HG02884 (cell line): ENCODE measurements at regions not wholly inside any gene's neighbourhood (a gene's known extent, or its start where the extent isn't known, plus 50 kb on each side); places are given as distances from the start of the nearest gene placed in this dataset.

Experiments
- ATAC-seq: cut with Tn5 transposase; IDR thresholded peaks from one replicate; pipeline ENCODE4 v1.9.1; 2021; ENCODE audit warnings: mild to moderate bottlenecking, moderate library complexity; ENCODE audit not compliant: unreplicated experiment

DNA sequence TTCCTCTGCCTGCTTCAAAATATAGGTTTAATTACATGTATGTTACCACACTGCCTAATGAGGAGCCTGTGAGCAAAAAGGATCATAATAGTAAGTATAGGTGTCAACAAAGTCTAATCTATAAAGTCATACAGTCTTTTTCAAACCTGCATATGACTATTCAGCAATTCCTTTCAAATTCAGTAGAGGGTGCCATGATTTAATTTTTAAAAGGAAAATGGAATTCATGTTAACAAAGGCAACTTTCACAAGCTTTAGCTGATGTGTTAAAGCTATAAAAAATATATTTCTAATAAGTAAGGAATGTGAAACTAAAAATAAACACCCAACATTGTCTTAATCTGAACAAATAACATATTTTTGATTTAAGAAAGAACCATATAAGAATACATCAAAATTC lies 52.1 kb downstream of the MPP7 start:
- no peak for ATAC-seq

DNA sequence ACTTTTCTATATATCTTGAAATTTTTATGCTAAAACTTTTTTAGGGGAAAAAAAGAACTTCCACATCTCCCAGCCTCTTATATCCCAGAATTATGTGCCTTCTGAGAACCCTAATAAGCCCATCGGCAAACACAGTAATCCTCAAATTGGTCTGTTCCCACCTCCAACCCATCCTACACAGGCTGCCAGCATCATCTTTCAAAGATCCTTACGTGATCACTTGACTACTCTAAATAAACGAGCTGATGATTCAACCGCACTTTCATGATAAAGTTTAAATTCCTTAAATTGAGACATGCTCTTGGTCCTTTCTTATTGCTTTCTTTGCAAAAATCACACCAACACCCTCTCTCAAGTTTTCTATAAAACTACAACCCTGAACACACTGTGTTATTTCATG lies 52.5 kb downstream of the MPP7 start:
- no peak for ATAC-seq

DNA sequence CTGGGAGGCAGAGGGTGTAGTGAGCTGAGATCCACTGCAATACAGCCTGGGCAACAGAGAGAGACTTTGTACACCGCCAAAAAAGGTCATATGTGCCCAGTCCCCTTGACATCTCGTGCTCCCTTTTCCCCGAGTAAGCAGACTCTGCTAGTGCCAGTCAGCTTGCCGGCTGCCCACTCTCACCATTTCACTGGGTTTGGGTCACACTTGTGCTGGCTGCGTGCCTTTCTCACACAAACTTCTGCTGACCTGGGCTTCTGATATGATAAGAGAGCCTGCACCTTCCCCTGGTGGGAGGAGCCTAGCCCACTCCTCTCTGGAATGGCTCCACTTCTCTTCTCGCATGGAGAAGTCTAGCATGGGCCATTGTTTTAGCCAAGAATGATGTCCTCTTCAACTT lies 53.4 kb downstream of the MPP7 start:
- no peak for ATAC-seq

DNA sequence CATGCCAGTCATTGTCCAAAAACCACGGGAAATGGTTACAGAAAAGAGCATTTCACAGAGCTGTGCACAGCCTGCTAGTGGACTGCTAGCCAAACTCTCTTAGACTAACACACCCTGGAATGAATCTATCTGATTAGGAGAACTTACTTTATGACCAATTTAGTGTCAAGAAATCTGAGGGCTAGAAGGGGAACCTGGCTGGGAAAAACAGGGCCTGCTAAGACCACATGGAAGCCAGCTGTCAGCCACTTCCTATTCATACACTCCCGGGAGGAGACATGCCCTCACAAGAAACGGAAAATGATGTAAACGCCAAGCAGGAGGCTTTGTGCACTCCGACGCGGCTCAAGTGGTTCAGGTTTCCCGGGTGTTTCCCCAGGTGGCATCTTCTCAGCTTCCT lies 54.8 kb downstream of the MPP7 start:
- no peak for ATAC-seq

DNA sequence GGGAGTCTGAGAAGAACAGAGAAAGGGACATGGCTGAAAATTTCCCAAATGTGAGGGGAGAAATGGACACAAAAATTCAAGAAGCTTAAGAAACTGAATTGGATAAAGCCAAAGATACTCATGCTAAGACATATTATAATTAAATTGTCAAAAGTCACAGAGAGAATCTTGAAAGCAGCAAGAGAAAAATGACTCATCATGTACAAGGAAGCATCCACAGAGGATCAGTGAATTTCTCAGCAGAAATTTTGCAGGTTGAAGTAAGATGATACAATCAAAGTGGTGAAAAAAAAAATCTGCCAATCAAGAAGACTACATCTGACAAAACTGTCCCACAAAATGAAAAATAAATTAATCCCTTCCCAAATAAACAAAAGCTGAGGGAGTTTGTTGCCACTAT lies 56.8 kb downstream of the MPP7 start:
- ATAC-seq, result no peak

DNA sequence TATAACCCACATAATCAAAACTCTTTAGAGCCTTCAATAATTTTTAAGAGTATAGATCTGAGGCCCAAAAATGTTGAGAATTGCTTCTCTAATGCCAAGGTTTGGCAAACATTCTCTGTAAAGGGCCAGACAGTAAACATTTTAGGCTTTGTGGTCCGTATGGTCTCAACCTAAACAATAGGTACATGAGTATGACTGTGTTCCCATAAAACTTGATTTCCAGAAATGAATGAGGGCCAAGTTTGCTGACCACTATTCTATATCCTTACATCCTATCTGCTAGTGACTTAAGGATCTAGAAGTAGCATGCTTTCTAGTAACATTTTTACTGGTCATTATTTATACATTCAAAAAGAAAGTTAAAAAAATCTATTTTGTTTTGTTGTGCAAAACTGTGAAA lies 58.9 kb downstream of the MPP7 start:
- ATAC-seq, result no peak

DNA sequence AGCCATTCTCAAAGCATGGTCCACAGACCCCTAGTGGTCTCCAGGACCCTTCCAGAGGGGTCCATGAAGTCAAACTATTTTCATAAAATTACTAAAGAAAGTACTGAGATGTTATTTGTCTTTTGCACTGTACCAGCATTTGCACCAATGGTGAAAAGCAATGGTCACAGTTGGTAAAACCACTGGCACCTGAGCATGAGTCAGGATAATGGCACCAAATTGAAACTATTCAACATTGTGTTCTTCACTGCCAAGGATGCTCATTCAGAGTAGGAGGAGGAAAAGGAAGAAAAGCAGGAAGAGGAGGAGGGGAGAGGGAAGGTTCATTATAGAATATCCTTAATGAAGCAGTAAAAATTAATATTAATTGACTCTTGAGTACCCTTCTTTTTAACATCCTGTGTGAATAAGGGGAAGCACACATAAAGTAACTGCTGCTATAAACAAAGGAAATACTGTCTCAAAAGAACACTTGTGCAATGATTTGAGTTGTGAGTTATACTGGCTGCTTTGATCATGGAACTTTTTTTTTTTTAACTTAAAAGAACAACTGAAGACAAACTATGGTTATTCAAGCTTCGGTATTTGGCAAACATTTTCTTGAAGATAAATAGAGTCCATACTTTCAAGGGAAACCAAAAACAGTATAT lies 60.2 kb downstream of the MPP7 start:
- ATAC-seq, result no peak

DNA sequence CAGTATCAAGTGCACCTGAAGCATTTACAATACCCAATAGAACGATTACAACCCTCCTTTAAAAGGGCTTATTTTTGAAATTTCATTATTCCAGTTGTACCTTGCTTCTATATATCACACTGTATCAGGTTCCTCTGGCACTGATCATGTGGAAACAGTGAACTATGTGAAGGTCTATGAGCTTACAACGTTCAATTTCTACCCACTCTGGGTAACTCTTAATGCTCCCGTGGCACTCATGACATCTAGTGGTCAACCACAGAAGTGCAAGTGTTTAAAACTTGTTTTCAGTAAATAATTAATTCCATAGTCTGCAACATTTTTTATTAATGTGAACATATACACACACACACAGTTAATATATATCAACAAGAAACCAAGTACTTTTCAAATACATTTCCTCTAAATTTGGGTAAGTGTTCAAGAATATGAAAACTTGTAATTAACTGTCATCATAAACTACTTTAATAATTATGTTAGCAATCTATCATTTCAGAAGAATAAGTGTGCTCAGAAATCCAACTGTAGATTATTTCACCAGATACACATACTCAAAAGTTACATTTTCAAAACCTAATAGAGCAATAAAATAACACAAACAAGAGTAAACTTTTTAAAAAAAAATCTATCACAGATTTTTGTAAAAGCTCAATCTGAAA lies 61.0 kb downstream of the MPP7 start:
- ATAC-seq, result no peak

DNA sequence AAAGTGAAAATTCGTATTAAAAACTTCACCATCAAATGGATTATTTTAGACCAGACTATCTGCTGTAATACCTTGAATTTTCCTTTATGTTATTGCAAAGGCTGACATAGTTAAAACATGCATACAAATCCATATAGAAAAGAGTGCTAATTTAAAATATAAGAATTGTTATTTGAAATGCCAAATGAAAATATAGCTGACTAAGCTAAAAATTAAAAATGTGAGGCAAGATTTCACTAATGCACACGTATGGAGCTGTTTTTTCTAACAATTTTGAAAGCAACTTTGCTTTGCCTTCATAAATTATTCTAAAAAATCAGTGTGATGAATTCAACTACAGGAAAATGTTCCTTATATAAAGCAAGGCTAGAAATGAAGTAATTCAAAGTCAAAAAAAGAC lies 62.5 kb downstream of the MPP7 start:
- ATAC-seq, result no peak

DNA sequence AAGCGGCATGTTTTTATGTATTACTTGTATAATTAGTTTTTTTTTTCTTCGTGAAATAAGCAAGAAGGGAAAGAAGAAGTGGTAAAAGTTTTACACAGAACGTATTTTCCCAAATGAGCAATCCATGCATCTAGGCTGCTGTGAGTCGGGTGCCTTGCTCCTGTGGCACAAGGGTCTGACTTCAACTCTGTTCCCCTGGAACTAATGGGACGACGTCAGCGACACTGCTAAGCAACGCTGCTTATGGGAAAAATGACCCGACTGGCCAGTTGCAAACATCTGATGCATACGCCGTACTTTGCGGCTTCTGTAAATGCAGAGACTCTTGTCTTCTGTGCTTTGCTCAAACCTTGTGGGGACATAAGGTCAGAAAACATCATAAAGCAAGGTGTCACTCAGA lies 66.3 kb downstream of the MPP7 start:
- no peak for ATAC-seq

DNA sequence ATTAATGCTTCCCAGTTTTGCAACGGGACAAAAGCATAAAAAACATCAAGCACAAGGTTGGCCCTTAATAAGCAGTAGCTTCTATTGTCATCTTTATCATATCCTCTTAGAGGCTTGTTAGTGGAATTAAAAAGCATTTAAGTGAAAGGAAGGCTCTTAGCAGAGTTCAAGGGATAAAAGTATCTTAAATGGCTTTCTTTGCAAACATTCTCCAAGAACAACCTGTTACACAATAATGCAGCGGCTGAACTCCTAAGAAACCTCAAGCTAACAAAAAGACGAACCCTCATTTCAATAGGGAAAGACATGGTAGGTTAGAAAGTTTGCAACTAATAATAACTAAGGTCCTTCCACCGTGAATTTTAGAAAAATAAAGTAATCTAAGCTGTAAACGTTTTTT lies 82.1 kb downstream of the MPP7 start:
- ATAC-seq, result no peak

DNA sequence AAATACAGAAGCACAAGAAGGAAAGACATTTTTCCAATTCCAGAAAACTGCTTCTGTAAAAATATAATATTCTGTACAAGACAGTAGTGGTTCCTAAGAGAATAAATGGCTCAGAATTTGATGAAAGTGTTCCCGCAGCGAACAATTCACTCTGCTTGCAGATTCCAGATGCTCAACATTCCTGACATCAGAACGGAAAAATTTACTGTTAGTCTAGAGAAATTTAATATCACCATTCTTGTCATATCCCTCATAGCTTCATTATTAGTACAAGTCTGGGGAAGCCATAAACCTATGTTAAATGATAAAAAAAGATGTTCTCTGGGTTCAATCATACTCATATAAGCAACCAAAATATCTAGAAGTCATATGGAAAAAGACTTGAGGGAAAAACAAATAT lies 83.6 kb downstream of the MPP7 start:
- ATAC-seq, result no peak

DNA sequence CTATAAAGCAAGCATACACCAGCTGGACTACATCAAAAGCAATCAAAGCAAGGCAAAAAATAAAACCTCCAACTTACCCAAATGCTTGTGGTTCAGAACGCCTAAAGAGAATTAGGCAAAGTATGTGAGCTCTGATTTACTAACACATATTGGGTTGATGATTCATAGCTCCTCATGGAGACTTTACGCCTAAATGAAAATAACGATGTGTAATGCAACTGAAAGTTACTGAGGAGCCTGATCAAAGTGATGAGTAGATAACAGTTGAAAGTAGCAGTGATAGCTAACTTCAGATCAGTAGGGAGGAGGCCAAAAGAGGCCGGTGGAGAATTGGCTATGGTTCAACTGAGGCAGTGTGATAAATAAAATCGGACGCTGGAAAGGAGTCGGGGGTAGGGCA lies 85.0 kb downstream of the MPP7 start:
- no peak for ATAC-seq

DNA sequence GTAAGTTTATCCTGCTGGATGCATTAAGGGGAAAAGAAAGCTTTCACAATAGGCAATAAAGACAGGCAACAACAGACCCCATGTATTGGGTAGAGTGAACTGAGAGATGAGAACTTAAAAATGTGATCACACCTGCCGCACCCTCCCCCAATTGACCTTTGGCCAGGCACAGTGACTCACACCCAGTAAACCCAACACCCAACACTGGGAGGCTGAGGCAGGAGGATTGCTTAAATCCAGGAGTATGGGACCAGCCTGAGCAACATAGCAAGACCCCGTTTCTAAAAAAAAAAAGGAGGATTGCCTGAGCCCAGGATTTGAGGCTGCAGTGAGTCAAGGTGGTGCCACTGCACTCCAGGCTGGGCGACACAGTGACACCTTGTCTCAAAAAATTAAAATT lies 86.9 kb downstream of the MPP7 start:
- no peak for ATAC-seq

DNA sequence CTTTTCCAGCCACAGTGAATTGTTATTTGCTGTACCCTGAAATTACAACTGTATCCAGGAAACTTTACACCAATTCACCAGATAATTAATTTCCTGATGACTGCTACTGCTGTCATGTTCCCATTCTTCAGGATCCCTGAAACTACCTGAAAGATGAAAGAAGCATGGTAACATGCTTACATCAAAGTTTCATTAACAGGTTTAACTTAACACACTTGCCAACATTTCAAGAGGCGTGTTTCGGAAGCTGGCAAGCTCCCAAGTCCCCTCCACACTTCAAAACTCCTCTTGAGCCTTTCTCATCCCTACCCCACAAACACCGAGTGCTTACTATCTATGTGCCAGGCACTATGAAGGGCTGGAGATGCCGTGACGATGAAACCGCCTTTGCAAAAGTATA lies 88.6 kb downstream of the MPP7 start:
- no peak for ATAC-seq

DNA sequence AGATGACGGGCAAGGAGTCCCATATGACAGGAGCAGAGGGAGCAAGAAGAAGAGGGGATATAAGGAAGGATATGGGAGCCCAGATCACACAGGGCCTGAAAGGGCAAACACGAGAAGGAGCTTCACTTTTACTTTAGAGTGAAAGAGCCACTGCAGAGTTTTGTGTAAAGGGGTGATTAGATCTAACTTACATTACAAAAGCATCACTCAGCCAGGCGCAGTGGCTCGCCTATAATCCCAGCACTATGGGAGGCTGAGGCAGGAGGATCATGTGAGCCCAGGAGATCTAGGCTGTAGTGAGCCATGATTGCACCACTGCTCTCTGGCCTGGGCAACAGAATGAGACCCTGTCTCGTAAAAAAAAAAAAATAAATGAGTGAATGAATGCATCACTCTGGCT lies 91.1 kb downstream of the MPP7 start:
- ATAC-seq, result no peak

DNA sequence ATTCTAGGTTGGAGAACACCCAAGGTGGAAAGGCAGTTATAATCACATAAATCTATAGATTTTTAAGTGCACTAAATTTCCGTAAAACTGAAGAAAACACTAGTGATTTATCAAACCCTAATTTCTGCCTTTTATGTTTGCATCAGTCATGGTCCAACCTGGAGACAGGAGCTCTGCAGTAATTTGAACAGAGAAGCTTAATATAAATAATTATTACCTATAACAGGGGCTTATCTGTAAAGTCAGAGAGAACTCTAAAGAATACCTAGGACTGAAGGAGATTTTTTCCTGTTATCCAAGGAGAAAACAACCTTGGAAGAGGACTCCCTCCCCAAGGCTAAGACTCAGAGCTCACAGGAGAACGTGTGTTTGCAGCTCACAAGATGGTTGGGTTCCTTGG lies 95.1 kb downstream of the MPP7 start:
- ATAC-seq, result no peak

DNA sequence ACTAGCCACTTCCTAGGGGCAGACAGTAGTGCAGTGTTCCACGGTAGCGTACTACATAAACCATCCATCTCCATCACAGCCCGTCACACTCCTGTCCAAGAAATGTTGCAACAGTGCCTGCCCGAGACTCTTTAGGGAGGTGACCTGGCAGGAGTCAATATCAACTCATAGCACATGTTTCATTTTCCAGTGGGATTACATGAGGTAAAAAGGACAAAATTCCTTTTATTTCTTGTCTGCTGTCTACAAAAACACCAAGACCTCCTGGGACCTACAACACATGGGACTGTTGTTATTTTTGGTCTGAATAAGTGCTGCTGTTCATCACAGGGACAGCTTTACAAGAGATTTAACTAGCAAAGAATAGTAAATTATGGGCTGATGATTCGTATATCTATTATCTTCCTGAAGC lies 99.9 kb downstream of the MPP7 start:
- no peak for ATAC-seq

DNA sequence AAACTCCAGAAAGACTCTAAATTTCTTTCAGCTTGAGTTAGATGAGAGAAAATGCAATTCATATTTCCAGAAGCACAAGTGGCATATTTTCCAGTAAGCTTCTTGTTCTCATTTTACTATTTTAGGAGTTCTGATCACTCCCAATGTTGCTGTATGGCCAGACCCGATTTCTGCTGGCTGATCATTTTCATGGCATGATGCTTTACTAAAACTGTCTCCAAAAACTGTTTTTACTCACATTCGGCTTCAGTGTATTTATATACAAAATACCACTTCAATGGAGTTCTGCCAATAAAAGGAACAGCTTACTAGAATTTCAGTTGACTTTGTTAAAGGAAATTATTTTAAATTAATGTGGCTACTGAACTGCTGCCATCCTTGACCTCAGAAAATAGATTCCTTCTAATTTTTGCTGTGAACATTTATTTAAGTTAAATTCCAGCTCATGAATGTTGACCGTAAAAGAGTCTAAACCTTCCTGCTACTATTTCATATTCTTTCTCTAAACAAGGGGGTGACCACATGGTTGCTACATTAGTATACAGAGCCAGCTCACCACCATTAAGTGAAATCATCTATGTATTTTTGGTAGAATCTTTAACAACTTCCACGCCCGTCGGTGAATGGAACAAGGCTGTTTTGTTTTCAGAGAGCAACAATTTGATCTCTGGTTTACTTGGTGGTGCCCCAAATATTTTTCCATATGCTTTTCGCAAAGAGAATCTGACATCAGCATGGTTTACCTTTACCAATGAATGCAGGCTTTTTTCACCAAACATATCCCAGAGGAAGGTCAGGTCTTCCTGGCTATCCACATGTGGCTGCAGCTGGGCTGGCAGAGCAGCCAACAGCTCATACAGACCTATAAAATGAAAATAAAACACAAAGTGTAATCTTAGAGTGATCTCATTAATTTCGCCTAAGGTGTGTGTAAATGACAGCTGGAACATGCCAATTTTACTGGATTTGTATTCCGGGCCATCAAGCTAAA lies 101.2 kb downstream of the MPP7 start:
- no peak for ATAC-seq

DNA sequence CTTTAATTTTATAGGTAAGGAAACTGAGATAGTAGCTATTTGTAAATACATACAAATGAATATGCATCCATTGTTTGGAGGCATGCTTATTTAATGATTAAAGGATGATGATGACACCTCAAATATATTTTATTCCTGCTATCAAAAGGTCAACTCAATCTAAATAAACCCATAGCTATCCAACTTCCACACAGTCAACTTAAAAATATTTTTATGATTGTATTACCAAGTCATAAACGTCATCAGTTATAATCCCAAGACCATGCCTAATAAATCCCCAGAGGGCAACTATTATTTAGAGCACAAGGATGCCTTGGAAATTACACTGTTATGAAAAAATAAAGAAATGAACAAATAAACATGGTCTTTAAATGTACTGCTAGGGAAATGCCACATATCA lies 102.1 kb downstream of the MPP7 start:
- no peak for ATAC-seq

DNA sequence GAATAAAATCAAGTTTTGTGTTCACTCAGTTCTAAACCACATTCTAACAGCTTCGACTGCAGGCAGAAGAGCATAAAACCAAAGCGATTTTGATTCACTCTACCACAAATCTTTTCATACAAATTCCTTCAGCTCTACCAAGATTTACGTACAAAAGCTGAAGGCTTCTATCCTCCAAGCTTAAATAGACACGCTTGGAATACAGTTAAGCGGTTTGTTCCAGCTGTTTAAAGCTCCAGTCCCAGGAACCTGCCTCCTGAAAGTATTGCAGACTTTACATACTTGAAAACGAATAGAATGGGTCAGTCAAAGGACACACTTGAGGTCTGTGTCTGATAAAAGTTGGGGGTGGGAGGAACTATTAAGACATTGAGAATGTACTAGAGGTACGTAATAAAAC lies 102.9 kb downstream of the MPP7 start:
- no peak for ATAC-seq

DNA sequence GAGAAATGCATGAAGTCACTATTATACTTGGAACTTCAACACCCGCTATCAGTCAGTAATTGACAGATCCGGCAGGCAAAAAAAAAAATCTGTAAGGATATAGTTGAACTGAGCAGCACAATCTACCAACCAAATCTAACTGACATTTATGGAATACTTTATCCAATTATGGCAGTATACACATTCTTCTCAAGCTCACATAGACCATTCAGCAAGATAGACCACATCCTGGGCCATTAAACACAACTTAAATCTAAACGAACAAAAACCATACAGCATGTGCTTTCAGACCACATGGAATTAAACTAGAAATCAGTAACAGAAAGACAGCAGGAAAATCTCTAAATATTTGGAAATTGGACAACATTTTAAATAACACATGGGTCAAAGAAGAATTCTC lies 112.7 kb downstream of the MPP7 start:
- ATAC-seq, result no peak
